ENCODE measurements at regions not wholly inside any gene's neighbourhood (a gene's known extent, or its start where the extent isn't known, plus 50 kb on each side); places are given as distances from the start of the nearest gene placed in this dataset.
"Not testable (repeated sequence)": the region's sequence is repeated elsewhere in the genome, so short reads cannot be mapped to it uniquely, and the experiment has no call there.

DNA sequence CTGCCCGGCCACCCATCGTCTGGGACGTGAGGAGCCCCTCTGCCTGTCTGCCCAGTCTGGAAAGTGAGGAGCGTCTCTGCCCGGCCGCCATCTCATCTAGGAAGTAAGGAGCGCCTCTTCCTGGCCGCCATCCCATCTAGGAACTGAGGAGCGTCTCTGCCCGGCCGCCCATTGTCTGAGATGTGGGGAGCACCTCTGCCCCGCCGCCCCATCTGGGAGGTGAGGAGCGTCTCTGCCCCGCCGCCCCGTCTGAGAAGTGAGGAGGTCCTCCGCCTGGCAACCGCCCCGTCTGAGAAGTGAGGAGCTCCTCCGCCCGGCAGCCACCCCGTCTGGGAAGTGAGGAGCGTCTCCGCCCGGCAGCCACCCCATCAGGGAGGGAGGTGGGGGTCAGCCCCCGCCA lies 56.4 kb upstream of the ZNF746 start:
- TF ChIP-seq, protein P1, sequence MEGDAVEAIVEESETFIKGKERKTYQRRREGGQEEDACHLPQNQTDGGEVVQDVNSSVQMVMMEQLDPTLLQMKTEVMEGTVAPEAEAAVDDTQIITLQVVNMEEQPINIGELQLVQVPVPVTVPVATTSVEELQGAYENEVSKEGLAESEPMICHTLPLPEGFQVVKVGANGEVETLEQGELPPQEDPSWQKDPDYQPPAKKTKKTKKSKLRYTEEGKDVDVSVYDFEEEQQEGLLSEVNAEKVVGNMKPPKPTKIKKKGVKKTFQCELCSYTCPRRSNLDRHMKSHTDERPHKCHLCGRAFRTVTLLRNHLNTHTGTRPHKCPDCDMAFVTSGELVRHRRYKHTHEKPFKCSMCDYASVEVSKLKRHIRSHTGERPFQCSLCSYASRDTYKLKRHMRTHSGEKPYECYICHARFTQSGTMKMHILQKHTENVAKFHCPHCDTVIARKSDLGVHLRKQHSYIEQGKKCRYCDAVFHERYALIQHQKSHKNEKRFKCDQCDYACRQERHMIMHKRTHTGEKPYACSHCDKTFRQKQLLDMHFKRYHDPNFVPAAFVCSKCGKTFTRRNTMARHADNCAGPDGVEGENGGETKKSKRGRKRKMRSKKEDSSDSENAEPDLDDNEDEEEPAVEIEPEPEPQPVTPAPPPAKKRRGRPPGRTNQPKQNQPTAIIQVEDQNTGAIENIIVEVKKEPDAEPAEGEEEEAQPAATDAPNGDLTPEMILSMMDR (IDR thresholded peaks at IDR 0.05; ENCODE audit: low read depth, low read length, missing input control): not testable (repeated sequence)
- not testable (repeated sequence) for TF ChIP-seq TAF1 (conservative IDR thresholded peaks at IDR 0.05); RAD21 (IDR thresholded peaks at IDR 0.05); FOXA1 (IDR thresholded peaks at IDR 0.05); GABPA (IDR thresholded peaks at IDR 0.05 in 1 of 2, conservative IDR thresholded peaks at IDR 0.05 in 1 of 2)
- TF ChIP-seq, protein P2, sequence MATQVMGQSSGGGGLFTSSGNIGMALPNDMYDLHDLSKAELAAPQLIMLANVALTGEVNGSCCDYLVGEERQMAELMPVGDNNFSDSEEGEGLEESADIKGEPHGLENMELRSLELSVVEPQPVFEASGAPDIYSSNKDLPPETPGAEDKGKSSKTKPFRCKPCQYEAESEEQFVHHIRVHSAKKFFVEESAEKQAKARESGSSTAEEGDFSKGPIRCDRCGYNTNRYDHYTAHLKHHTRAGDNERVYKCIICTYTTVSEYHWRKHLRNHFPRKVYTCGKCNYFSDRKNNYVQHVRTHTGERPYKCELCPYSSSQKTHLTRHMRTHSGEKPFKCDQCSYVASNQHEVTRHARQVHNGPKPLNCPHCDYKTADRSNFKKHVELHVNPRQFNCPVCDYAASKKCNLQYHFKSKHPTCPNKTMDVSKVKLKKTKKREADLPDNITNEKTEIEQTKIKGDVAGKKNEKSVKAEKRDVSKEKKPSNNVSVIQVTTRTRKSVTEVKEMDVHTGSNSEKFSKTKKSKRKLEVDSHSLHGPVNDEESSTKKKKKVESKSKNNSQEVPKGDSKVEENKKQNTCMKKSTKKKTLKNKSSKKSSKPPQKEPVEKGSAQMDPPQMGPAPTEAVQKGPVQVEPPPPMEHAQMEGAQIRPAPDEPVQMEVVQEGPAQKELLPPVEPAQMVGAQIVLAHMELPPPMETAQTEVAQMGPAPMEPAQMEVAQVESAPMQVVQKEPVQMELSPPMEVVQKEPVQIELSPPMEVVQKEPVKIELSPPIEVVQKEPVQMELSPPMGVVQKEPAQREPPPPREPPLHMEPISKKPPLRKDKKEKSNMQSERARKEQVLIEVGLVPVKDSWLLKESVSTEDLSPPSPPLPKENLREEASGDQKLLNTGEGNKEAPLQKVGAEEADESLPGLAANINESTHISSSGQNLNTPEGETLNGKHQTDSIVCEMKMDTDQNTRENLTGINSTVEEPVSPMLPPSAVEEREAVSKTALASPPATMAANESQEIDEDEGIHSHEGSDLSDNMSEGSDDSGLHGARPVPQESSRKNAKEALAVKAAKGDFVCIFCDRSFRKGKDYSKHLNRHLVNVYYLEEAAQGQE (IDR thresholded peaks at IDR 0.05): not testable (repeated sequence)
- TF ChIP-seq, protein P3, sequence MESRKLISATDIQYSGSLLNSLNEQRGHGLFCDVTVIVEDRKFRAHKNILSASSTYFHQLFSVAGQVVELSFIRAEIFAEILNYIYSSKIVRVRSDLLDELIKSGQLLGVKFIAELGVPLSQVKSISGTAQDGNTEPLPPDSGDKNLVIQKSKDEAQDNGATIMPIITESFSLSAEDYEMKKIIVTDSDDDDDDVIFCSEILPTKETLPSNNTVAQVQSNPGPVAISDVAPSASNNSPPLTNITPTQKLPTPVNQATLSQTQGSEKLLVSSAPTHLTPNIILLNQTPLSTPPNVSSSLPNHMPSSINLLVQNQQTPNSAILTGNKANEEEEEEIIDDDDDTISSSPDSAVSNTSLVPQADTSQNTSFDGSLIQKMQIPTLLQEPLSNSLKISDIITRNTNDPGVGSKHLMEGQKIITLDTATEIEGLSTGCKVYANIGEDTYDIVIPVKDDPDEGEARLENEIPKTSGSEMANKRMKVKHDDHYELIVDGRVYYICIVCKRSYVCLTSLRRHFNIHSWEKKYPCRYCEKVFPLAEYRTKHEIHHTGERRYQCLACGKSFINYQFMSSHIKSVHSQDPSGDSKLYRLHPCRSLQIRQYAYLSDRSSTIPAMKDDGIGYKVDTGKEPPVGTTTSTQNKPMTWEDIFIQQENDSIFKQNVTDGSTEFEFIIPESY (IDR thresholded peaks at IDR 0.05): not testable (repeated sequence)
